PC-9 (cell line): ENCODE measurements at regions not wholly inside any gene's neighbourhood (a gene's known extent, or its start where the extent isn't known, plus 50 kb on each side); places are given as distances from the start of the nearest gene placed in this dataset.

Source experiments
- CTCF ChIP-seq: fragments of 200-600 bp; sonication (generic); conservative IDR thresholded peaks from 2 replicates; pipeline ENCODE4 v1.6.1; 2017; ENCODE audit warnings: mixed run types, antibody characterized with exemption, mild to moderate bottlenecking, moderate library complexity
- EZH2 ChIP-seq: fragments of 200-600 bp; sonication (generic); IDR thresholded peaks from 2 replicates; pipeline ENCODE4 v1.8.0; 2017; ENCODE audit warnings: antibody characterized with exemption, low read depth

GRCh38 chr12:131266591-131267467, 313.1 kb downstream of the ADGRD1 start:
- no peak for TF ChIP-seq CTCF
- TF ChIP-seq EZH2: no peak
